H9 (cell line): ENCODE measurements at regions not wholly inside any gene's neighbourhood (a gene's known extent, or its start where the extent isn't known, plus 50 kb on each side); places are given as distances from the start of the nearest gene placed in this dataset.

Experiments
- DNase-seq: peaks from one replicate; pipeline ENCODE4 v3.0.0-alpha.2; 2017
- H2AFZ ChIP-seq: one replicate; pipeline ENCODE4 v1.6.1; 2013; ENCODE audit warnings: mild to moderate bottlenecking, low read length, control low read depth, moderate library complexity
- H2AK5ac ChIP-seq: 2 replicates; pipeline ENCODE4 v1.6.1; 2013; ENCODE audit warnings: low read length, control low read depth, mixed read lengths; ENCODE audit not compliant: insufficient read length
- H2BK120ac ChIP-seq: one replicate; pipeline ENCODE4 v1.6.1; 2013; ENCODE audit warnings: low read depth, mild to moderate bottlenecking, low read length, control low read depth, inconsistent platforms; ENCODE audit not compliant: poor library complexity, severe bottlenecking
- H2BK12ac ChIP-seq: 2 replicates; pipeline ENCODE4 v1.6.1; 2013; ENCODE audit warnings: low read length, control low read depth, mixed read lengths, low read depth; ENCODE audit not compliant: insufficient read length
- H2BK15ac ChIP-seq: 2 replicates; pipeline ENCODE4 v1.6.1; 2013; ENCODE audit warnings: low read depth, low read length, control low read depth
- H2BK20ac ChIP-seq: one replicate; pipeline ENCODE4 v1.6.1; 2013; ENCODE audit warnings: low read depth, mild to moderate bottlenecking, low read length, control low read depth, inconsistent platforms; ENCODE audit not compliant: poor library complexity, severe bottlenecking
- H2BK5ac ChIP-seq: 2 replicates; pipeline ENCODE4 v1.6.1; 2013; ENCODE audit warnings: low read length, control low read depth, mixed read lengths; ENCODE audit not compliant: insufficient read length
- H3K14ac ChIP-seq: 2 replicates; pipeline ENCODE4 v1.6.1; 2013; ENCODE audit warnings: low read length, control low read depth; ENCODE audit not compliant: insufficient read depth
- H3K18ac ChIP-seq: 2 replicates; pipeline ENCODE4 v1.6.1; 2013; ENCODE audit warnings: low read depth, mild to moderate bottlenecking, mixed read lengths, low read length, control low read depth; ENCODE audit not compliant: insufficient read length
- H3K23ac ChIP-seq: 2 replicates; pipeline ENCODE4 v1.6.1; 2013; ENCODE audit warnings: low read length, control low read depth, mixed read lengths, low read depth; ENCODE audit not compliant: insufficient read length
- H3K23me2 ChIP-seq: 2 replicates; pipeline ENCODE4 v1.6.1; 2013; ENCODE audit warnings: low read depth, mild to moderate bottlenecking, mixed read lengths, low read length, control low read depth; ENCODE audit not compliant: insufficient read length, poor library complexity, severe bottlenecking
- H3K27ac ChIP-seq: 2 replicates; pipeline ENCODE4 v1.5.1; 2013; ENCODE audit warnings: low read length, control low read depth, mixed read lengths, low read depth; ENCODE audit not compliant: insufficient read length
- H3K27me3 ChIP-seq: 2 replicates; pipeline ENCODE4 v1.6.1; 2013; ENCODE audit warnings: low read length, control low read depth, inconsistent platforms; ENCODE audit not compliant: insufficient read depth
- H3K4ac ChIP-seq: 2 replicates; pipeline ENCODE4 v1.6.1; 2013; ENCODE audit warnings: low read depth, mild to moderate bottlenecking, control low read depth, inconsistent platforms, low read length, moderate library complexity
- H3K4me1 ChIP-seq: 2 replicates; pipeline ENCODE4 v1.6.1; 2013; ENCODE audit warnings: low read length, control low read depth, inconsistent platforms; ENCODE audit not compliant: insufficient read depth
- H3K4me2 ChIP-seq: 2 replicates; pipeline ENCODE4 v1.6.1; 2013; ENCODE audit warnings: low read length, control low read depth, mixed read lengths; ENCODE audit not compliant: insufficient read length, insufficient read depth
- H3K56ac ChIP-seq: 2 replicates; pipeline ENCODE4 v1.6.1; 2013; ENCODE audit warnings: low read depth, mild to moderate bottlenecking, mixed read lengths, low read length, control low read depth; ENCODE audit not compliant: insufficient read length
- H3K79me1 ChIP-seq: 2 replicates; pipeline ENCODE4 v1.6.1; 2013; ENCODE audit warnings: low read depth, mild to moderate bottlenecking, moderate library complexity, low read length, control low read depth, inconsistent platforms; ENCODE audit not compliant: insufficient read depth, poor library complexity, severe bottlenecking
- H3K79me2 ChIP-seq: 2 replicates; pipeline ENCODE4 v1.6.1; 2013; ENCODE audit warnings: low read length, control low read depth, inconsistent platforms; ENCODE audit not compliant: insufficient read depth
- H3K9ac ChIP-seq: 2 replicates; pipeline ENCODE4 v1.6.1; 2013; ENCODE audit warnings: low read length, control low read depth, mixed read lengths; ENCODE audit not compliant: insufficient read length; ENCODE audit errors: extremely low read depth
- H3K9me3 ChIP-seq: one replicate; pipeline ENCODE4 v1.6.1; 2013; ENCODE audit warnings: low read depth, low read length, inconsistent platforms; ENCODE audit not compliant: control insufficient read depth
- H3T11ph ChIP-seq: one replicate; pipeline ENCODE4 v1.6.1; 2013; ENCODE audit warnings: mild to moderate bottlenecking, low read length, control low read depth, inconsistent platforms
- H4K20me1 ChIP-seq: one replicate; pipeline ENCODE4 v1.6.1; 2013; ENCODE audit not compliant: control insufficient read depth, insufficient read length, insufficient read depth
- H4K5ac ChIP-seq: 2 replicates; pipeline ENCODE4 v1.6.1; 2013; ENCODE audit warnings: low read depth, mild to moderate bottlenecking, mixed read lengths, low read length, control low read depth; ENCODE audit not compliant: insufficient read length
- H4K8ac ChIP-seq: replicated peaks from 2 replicates; pipeline ENCODE4 v1.6.1; 2013; ENCODE audit warnings: low read length, control low read depth, mixed read lengths, low read depth; ENCODE audit not compliant: insufficient read length
- H4K91ac ChIP-seq: 2 replicates; pipeline ENCODE4 v1.6.1; 2013; ENCODE audit warnings: low read depth, mild to moderate bottlenecking, moderate library complexity, mixed read lengths, low read length, control low read depth; ENCODE audit not compliant: insufficient read length
- H3K27ac Mint-ChIP-seq, 3 experiments: 2 replicates in 2 of 3; 3 replicates in 1 of 3; pipeline ENCODE4 v1.8.0; 2020 to 2021; ENCODE audit warnings: mixed read lengths in 3 of 3, mild to moderate bottlenecking in 1 of 3, moderate library complexity in 1 of 3
- H3K27me3 Mint-ChIP-seq: 2 replicates; pipeline ENCODE4 v1.8.0; 2021; ENCODE audit warnings: low read depth, mild to moderate bottlenecking, moderate library complexity, mixed read lengths
- H3K36me3 Mint-ChIP-seq, 3 experiments: 2 replicates in 2 of 3; 3 replicates in 1 of 3; pipeline ENCODE4 v1.8.0; 2020 to 2021; ENCODE audit warnings: low read depth in 3 of 3, mixed read lengths in 3 of 3; ENCODE audit not compliant: insufficient read depth in 1 of 3
- H3K4me1 Mint-ChIP-seq, 2 experiments: 2 replicates each; pipeline ENCODE4 v1.8.0; 2020; ENCODE audit warnings: mixed read lengths in 2 of 2
- H3K4me3 Mint-ChIP-seq, 2 experiments: 2 replicates in 1 of 2; 3 replicates in 1 of 2; pipeline ENCODE4 v1.8.0; 2020 to 2021; ENCODE audit warnings: mild to moderate bottlenecking in 2 of 2, mixed read lengths in 2 of 2, moderate library complexity in 1 of 2
- H3K9me3 Mint-ChIP-seq, 2 experiments: 2 replicates in 1 of 2; 3 replicates in 1 of 2; pipeline ENCODE4 v1.8.0; 2020; ENCODE audit warnings: mild to moderate bottlenecking in 2 of 2, mixed read lengths in 2 of 2, moderate library complexity in 1 of 2
- TF ChIP-seq, protein P1 (sequence below): fragments of 200-600 bp; sonication (generic); conservative IDR thresholded peaks from 3 replicates; pipeline ENCODE4 v1.8.0; 2021; ENCODE audit warnings: antibody characterized with exemption, mild to moderate bottlenecking

- H3K9me3 Mint-ChIP-seq = peaks cover 19 to 20% of the 10 kb centered on the region in 2 experiments
- Histone ChIP-seq H3K27me3 (no peaks in the 10 kb centered on the region), H3T11ph (no peak overlapping the region), H2AK5ac (no peak overlapping the region), H3K56ac (no peak overlapping the region), H2BK5ac (no peak overlapping the region), H3K79me2 (no peaks in the 10 kb centered on the region), H3K9ac (no peak overlapping the region), H2BK20ac (no peak overlapping the region), H3K27ac (no peak overlapping the region), H4K8ac (no peak overlapping the region), H3K4ac (no peak overlapping the region), H2BK15ac (no peak overlapping the region), H3K9me3 (no peaks in the 10 kb centered on the region), H4K91ac (no peak overlapping the region), H4K5ac (no peak overlapping the region), H4K20me1 (no peaks in the 10 kb centered on the region), H3K4me1 (no peaks in the 10 kb centered on the region), H3K79me1 (no peaks in the 10 kb centered on the region), H3K14ac (no peak overlapping the region), H3K23me2 (no peaks in the 10 kb centered on the region), H3K23ac (no peak overlapping the region), H2BK120ac (no peak overlapping the region), H3K4me2 (no peak overlapping the region), H2BK12ac (no peak overlapping the region), H3K18ac (no peak overlapping the region), H2AFZ (no peak overlapping the region)
- peaks cover 9 to 16% of the 10 kb centered on the region in 2 experiments; a peak in 3 of 4 replicates for H3K4me1 Mint-ChIP-seq
- H3K36me3 Mint-ChIP-seq = peaks cover 17 to 20% (median 19%) of the 10 kb centered on the region in 3 experiments
- TF ChIP-seq, protein P1, sequence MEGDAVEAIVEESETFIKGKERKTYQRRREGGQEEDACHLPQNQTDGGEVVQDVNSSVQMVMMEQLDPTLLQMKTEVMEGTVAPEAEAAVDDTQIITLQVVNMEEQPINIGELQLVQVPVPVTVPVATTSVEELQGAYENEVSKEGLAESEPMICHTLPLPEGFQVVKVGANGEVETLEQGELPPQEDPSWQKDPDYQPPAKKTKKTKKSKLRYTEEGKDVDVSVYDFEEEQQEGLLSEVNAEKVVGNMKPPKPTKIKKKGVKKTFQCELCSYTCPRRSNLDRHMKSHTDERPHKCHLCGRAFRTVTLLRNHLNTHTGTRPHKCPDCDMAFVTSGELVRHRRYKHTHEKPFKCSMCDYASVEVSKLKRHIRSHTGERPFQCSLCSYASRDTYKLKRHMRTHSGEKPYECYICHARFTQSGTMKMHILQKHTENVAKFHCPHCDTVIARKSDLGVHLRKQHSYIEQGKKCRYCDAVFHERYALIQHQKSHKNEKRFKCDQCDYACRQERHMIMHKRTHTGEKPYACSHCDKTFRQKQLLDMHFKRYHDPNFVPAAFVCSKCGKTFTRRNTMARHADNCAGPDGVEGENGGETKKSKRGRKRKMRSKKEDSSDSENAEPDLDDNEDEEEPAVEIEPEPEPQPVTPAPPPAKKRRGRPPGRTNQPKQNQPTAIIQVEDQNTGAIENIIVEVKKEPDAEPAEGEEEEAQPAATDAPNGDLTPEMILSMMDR = no peak
- no peak overlapping the region for H3K27ac Mint-ChIP-seq
- H3K4me3 Mint-ChIP-seq = no peak overlapping the region
- H3K27me3 Mint-ChIP-seq = no peaks in the 10 kb centered on the region
- no peak for DNase-seq
These were observed 73.7 kb downstream of the MAGEB17 start for GRCh38 chrX:16240968-16241367.
